ENCODE measurements at regions not wholly inside any gene's neighbourhood (a gene's known extent, or its start where the extent isn't known, plus 50 kb on each side); places are given as distances from the start of the nearest gene placed in this dataset.

DNA sequence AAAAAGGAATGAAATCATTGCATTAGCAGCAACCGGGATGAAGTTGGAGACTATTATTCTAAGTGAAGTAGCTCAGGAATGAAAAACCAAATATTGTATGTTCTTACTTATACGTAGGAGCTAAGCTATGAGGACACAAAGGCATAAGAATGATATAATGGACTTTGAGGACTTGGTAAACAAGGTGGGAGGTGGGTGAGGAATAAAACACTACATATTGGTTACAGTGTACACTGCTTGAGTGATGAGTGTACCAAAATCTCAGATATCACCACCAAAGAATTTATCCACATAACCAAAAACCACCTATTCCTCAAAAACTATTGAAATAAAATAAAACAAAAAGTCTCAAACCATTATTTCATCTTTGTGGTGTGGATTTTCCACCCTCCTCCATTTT is 593.5 kb downstream of the TENT5A start:
- TF ChIP-seq, protein P1, sequence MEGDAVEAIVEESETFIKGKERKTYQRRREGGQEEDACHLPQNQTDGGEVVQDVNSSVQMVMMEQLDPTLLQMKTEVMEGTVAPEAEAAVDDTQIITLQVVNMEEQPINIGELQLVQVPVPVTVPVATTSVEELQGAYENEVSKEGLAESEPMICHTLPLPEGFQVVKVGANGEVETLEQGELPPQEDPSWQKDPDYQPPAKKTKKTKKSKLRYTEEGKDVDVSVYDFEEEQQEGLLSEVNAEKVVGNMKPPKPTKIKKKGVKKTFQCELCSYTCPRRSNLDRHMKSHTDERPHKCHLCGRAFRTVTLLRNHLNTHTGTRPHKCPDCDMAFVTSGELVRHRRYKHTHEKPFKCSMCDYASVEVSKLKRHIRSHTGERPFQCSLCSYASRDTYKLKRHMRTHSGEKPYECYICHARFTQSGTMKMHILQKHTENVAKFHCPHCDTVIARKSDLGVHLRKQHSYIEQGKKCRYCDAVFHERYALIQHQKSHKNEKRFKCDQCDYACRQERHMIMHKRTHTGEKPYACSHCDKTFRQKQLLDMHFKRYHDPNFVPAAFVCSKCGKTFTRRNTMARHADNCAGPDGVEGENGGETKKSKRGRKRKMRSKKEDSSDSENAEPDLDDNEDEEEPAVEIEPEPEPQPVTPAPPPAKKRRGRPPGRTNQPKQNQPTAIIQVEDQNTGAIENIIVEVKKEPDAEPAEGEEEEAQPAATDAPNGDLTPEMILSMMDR (IDR thresholded peaks at IDR 0.05; ENCODE audit: low read length): no peak
- TF ChIP-seq EZH2 (IDR thresholded peaks at IDR 0.05; ENCODE audit: borderline replicate concordance, low read length): no peak

Measured in OCI-LY1 (cell line).